Coronary artery (tissue), 2 donors: ENCODE measurements at regions not wholly inside any gene's neighbourhood (a gene's known extent, or its start where the extent isn't known, plus 50 kb on each side); places are given as distances from the start of the nearest gene placed in this dataset.

Experiments
- DNase-seq: peaks from one replicate; pipeline ENCODE4 v3.0.0-alpha.2; 2017; ENCODE audit warnings: low spot score
- H3K27ac ChIP-seq, 2 donors: fragments of 200-600 bp; sonication (generic); one replicate each; pipeline ENCODE4 v1.5.1; 2016 to 2019
- H3K4me3 ChIP-seq: fragments of 200-600 bp; sonication (generic); 2 replicates; pipeline ENCODE4 v1.5.1; 2016; ENCODE audit warnings: mild to moderate bottlenecking, moderate library complexity
- CTCF ChIP-seq: fragments of 200-600 bp; sonication (generic); IDR thresholded peaks from one replicate; pipeline ENCODE4 v1.5.1; 2019; ENCODE audit warnings: antibody characterized with exemption

GRCh38 chr10:120336911-120337540 lies 120.0 kb upstream of the PLPP4 start:
- DNase-seq: no peak
- peak; percentile 30 for TF ChIP-seq CTCF
- Histone ChIP-seq H3K4me3 (no peak overlapping the region), H3K27ac (no peak overlapping the region)

- Histone ChIP-seq H3K27ac (no peak overlapping the region), H3K4me3 (no peak overlapping the region)
- no peak for DNase-seq
- TF ChIP-seq CTCF: no peak
These were observed 114.8 kb upstream of the PLPP4 start for GRCh38 chr10:120342115-120342714.

GRCh38 chr10:120345186-120345585 lies 111.8 kb upstream of the PLPP4 start:
- no peak for TF ChIP-seq CTCF
- Histone ChIP-seq H3K27ac (no peak overlapping the region), H3K4me3 (no peak overlapping the region)
- no peak for DNase-seq

GRCh38 chr10:120347644-120348043 lies 109.4 kb upstream of the PLPP4 start:
- H3K4me3 ChIP-seq: no peak overlapping the region
- TF ChIP-seq CTCF: no peak
- H3K27ac ChIP-seq: no peak overlapping the region
- no peak for DNase-seq

GRCh38 chr10:120349069-120349468 lies 108.0 kb upstream of the PLPP4 start:
- no peak for DNase-seq
- Histone ChIP-seq H3K4me3 (no peak overlapping the region), H3K27ac (no peak overlapping the region)
- TF ChIP-seq CTCF: no peak

- no peak for DNase-seq
- Histone ChIP-seq H3K4me3 (no peak overlapping the region), H3K27ac (no peak overlapping the region)
- TF ChIP-seq CTCF: no peak
These were observed 101.6 kb upstream of the PLPP4 start for GRCh38 chr10:120355425-120355824.

- H3K27ac ChIP-seq: no peak overlapping the region
- no peak for TF ChIP-seq CTCF
- H3K4me3 ChIP-seq: no peak overlapping the region
- DNase-seq: no peak
These were observed 96.5 kb upstream of the PLPP4 start for GRCh38 chr10:120360571-120360970.
